Adrenal gland (tissue), 5 donors: ENCODE measurements at regions not wholly inside any gene's neighbourhood (a gene's known extent, or its start where the extent isn't known, plus 50 kb on each side); places are given as distances from the start of the nearest gene placed in this dataset.

Experiments used
- CTCF ChIP-seq, 6 experiments: fragments of 450-650 bp in 4 of 6; fragments of 200-600 bp in 2 of 6; sonication (generic) in 1 of 6; IDR thresholded peaks; 1 replicate in 5 of 6; 2 replicates in 1 of 6; pipeline versions ENCODE4 v1.5.1 to v1.8.0; 2016 to 2021; ENCODE audit warnings: antibody characterized with exemption in 6 of 6, mild to moderate bottlenecking in 2 of 6, moderate library complexity in 1 of 6
- POLR2A ChIP-seq, 2 donors: fragments of 450-650 bp; IDR thresholded peaks; one replicate each; pipeline ENCODE4 v1.6.1; 2017; ENCODE audit warnings: antibody characterized with exemption in 2 of 2, mild to moderate bottlenecking in 2 of 2, moderate library complexity in 1 of 2
- donor health status: DM: no; HTN: no; CAD: no.

- no peak for TF ChIP-seq POLR2A (IDR thresholded peaks at IDR 0.05)
- TF ChIP-seq CTCF (IDR thresholded peaks at IDR 0.05), result no peak
Measured at GRCh38 chr18:47341678-47342077, 90.2 kb upstream of the SKOR2 start.
